Occipital lobe (tissue), 1 donor: ENCODE measurements at regions not wholly inside any gene's neighbourhood (a gene's known extent, or its start where the extent isn't known, plus 50 kb on each side); places are given as distances from the start of the nearest gene placed in this dataset.

Experiments used
- DNase-seq: peaks from one replicate; lab custom pipeline; 2025; lab: John Stamatoyannopoulos, UW

DNA sequence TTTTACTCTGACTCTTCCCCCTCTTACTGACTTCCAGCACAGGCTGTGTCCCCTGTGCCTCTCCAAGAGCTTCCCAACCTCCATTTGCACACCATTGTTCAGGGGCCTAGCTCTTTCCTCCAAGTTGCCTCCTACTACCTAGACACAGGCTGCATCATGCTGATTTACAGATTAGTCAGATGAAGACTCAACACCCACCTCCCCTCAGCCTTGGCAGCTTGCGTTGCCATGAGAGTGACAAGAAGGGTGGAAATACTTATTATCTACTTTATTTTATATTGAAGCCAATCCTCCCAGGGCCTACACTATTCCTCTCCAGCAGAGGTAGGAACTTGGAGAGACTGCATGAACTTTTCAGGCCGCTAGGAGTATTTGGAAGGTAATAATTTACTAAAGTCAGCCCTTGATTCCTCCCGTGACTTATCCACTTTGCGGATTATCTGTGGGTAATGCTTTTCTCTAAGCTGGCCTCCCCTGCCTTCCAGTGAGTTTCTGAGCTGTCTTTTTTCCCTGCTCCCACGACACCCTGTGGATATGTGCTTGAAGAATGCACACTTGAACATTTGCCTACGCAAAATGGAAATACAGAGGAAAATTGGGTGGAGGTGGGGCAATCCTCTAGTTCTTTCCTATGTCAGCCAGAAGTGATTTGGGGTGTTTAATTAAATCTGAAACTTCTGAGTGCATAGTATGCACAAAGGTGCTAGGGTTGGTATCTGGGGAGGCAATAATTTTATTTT lies 74.1 kb upstream of the TMEM164 start:
- no peak for DNase-seq

DNA sequence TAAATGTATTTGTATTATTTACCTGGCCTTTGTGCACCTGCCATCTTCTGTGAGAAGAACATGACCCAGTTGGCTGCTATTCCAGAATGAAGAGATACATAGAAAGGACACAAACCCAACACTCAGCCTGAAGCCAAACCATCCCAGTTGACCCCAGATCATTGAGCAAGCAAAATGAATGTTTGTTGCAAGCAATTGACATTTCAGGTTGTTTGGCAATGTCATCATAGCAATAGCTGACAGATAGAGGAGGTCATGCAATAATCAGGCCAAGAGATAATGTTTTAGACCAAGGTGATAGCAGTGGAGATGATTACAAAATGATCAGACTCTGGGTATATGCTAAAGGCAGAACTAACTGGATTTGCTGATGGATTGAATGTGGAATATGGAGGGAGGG lies 71.2 kb upstream of the TMEM164 start:
- DNase-seq = no peak

DNA sequence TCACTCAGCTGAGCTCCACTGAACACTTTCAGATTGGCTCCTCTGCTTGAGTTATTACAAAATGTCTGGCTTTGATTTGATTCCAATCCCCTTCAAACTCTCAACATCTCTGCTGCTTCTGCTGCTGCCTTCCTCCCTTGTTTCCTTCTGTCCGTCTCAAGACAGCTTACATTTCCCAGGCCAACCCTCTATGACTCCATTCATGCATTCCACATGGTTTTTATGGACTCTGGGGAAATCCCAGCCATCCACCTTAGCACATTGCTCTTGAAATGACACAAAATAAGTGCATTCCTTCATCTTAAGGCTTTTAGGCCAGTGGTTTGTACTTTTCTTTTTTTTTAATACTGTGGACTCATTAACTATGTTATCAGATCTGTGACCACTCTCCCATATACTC lies 68.5 kb upstream of the TMEM164 start:
- no peak for DNase-seq

DNA sequence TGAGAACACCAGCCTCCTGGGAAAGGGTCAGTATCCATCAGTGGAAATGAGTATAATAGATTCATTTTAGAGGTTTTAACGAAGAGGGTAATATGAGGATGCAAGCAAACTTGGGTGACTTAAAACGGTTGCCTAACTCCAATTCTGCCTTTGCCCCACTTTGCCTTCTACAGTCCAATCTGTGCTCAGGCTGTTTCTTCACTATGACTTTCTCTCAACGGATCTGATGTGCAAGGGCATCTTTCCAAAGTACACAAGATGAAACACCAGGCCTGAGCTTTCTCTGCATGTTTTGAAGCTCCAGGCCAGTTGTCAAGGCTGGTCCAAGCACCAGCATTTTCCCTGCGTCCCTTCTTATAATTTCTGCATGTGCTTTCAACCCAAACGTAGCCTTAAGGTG lies 68.0 kb upstream of the TMEM164 start:
- DNase-seq = no peak

DNA sequence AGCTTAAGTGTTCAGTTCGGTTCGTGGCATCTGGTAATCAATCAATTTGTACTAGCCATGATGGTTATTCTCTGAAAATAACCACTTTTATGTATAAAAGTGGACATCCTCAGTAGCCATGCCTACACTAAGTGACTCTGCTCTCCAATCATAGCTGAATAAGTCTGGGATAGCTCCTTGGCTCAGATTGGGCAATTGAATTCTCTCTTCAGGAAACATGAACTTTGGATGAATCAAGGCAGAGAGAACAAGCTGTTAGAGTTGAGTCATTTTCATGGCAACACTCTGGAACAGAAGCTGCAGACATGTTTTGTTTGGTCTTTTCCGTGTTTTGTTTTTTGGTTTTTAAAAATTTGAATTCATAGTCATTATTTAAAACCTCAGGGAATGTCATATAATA lies 66.8 kb upstream of the TMEM164 start:
- no peak for DNase-seq

DNA sequence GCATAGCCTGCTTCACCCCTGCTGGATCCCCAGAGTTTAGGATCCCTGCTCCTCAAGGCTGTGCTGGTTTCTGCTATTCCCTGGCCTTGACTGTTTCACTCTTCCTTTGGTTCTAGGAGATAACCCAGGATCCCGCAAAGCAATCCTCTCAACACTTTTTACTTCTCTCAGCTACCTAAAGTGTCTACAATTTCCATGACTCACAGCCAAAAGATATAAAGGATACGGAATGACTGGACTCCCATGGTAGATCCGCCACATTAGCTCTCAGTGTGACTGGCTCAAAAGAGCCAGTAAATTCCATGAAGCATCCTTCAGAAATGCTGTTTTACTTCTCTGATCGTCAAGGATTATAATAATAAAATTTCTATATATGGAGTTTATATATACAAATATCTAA lies 66.3 kb upstream of the TMEM164 start:
- DNase-seq = no peak

DNA sequence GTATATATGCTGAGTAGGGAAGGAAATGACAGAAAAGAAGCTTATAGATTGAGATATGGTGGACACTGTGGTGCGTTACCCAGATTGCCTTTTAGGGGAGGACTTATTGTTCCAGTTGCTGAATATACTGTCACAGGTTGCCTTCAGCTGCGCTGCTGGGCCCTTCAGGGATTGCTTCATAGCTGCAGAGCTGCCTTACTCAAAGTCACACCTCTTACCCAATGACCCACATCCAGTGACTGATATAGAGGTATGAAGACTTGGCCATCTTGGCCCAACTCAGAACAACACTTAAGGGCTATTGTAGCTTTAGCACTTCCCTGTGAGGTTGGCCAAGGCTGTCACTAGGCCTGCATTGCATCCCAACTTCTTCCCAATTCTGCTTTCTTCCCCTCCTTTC lies 63.4 kb upstream of the TMEM164 start:
- no peak for DNase-seq

DNA sequence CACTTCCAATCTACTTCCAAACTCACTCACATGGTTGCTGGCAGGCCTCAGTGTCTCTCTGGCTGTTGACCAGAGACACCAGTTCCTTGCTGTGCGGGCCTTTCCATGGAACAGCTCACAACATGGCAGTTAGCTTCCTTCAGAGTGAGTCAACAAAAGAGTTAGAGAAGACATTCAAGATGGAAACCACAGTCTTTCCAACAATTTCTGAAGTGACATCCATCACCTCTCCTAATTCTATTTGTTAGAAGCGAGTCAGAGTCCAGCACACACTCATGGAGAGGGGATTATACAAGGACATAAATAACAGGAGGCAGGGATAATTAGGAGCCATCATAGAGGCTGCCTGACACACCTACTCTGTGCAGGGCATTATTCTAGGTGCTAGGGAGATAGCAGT lies 62.5 kb upstream of the TMEM164 start:
- no peak for DNase-seq

DNA sequence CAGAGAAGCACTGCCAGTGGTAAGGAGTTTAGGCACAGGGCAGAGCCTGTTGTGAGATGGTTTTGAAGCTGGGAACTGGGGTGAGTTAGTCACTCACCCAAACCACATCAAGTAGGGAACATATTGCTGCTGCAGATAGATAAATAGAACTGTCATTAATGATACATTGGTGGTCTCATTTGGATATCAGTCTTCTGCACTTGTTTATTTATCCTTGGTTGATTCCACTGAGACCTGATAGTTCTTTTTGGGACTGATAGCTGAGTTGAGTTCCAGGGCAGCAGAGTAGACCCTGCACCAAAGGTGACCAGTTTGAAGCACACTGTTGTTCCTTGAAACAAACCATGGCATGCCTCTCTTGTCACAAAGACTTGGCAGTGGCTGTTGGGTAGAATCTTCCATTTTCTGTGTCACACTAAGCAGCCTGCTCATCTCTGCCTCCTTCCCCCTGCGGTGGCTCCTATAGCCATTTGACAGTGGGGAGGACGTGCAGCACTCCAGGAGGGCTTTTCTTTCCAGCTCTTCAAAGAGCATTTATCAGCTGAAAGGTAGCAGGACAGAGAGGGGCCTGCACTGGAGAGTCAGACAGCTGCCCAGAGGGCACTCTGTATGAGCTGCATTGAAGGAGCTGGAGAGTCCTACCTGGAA lies 59.7 kb upstream of the TMEM164 start:
- no peak for DNase-seq

DNA sequence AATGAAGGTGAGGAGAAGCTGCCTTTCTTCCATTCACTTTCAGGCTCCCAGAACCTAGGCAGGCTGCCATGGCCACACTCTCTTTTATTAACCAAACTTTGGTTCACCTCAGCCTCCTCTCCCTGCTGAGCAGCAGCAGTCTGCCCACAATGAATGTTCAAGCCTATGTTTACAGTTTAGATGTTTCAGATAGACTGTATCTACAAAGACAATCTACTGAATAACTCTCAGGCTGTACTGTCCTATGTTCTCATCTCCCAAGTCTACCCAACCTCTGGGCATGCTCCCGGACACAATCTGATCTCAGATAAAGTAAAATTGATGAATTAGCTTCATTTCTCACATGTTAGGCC lies 59.2 kb upstream of the TMEM164 start:
- DNase-seq = no peak

DNA sequence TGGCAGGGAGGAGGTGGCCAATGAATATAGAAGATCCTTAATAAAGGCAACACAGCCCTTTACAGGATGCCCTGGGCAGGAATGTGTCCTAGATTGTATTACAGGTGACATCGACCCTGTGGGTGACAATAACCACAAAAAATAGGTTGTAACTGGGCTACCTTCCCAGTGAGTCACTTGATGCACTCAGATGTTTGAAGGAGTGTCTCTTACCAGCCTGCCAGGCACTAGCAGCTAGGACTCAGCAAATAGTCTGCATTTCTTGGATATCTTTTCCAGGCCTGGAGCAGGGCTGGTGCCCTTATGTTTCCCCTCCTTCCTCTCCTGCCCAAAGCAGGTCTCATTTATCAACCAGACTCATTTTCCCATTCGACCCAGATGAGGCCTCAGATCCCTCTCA lies 50.9 kb upstream of the TMEM164 start:
- DNase-seq = no peak

DNA sequence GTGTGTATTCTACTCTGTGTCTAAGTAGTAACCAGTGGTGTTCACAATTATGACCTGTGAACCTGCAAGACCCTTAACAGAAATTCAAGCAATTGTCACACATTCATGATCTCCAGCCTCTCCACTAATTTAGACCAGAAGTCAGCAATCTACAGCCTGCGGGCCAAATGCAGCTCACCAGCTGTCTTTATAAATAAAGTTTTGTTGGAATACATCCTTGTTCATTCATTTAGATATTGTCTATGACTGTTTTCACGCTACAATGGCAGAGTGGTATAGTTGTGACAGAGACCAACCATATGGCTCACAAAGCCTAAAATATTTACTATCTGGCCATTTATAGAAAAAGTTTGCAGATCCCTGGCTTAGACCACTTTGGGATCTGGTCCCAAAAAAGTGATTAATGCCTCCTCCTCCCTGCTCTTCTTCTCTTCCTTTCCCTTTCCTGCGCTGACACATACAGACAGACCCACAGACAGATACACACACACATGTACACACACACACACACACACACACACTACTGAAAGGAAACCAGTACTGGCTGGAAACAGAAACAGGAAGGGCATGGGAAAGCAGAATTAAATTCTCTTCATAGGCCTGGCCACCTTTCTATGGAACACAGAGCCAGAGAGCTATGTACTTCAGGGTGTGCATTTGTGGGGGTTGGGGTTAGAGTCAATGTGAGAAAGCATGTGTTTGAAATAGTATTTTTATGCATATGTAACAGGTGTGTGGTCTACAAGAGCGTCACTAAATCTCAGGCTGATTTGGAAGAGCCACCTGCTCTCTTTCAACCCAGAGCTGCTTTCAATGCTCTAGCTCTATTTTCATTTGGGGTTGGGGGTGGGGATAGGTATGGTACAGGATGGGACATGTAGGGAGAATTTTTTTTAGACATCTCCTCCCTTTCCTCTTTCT lies 49.7 kb upstream of the TMEM164 start:
- DNase-seq = no peak
